B cell (primary cell): ENCODE measurements at regions not wholly inside any gene's neighbourhood (a gene's known extent, or its start where the extent isn't known, plus 50 kb on each side); places are given as distances from the start of the nearest gene placed in this dataset.

Experiments used
- ATAC-seq: fragments of 200-7000 bp; cut with Tn5 transposase; one replicate; pipeline ENCODE4 v1.10.0; 2021; ENCODE audit warnings: low read depth, mild to moderate bottlenecking, moderate number of reproducible peaks, moderate library complexity
- CTCF ChIA-PET: fragments of 350-600 bp; sonication (Branson Sonifier 250); formaldehyde crosslinking; loops from one replicate; lab custom pipeline; 2021; ENCODE audit warnings: antibody characterized with exemption, inconsistent platforms; lab: Charles Lee
- POLR2A ChIA-PET: fragments of 350-600 bp; sonication (Branson Sonifier 250); formaldehyde crosslinking; loops from one replicate; lab custom pipeline; 2021; ENCODE audit warnings: antibody characterized with exemption; lab: Charles Lee
- DNase-seq: peaks from one replicate; pipeline ENCODE4 v3.0.0; 2013
- H2AFZ ChIP-seq: 2 replicates; pipeline ENCODE4 v1.6.1; 2012; ENCODE audit warnings: mild to moderate bottlenecking, low read depth, low read length; ENCODE audit not compliant: insufficient read depth, poor library complexity, severe bottlenecking
- H3K27ac ChIP-seq, 2 donors: 1 replicate in 1 of 2; 2 replicates in 1 of 2; pipeline ENCODE4 v1.5.1; 2012 to 2013; ENCODE audit warnings: low read length in 2 of 2, mild to moderate bottlenecking in 2 of 2, moderate library complexity in 1 of 2
- H3K27me3 ChIP-seq, 4 experiments: fragments of 200-600 bp in 1 of 4; sonication (generic) in 1 of 4; replicated peaks in 1 of 4; 1 replicate in 2 of 4; 2 replicates in 2 of 4; pipeline versions ENCODE4 v1.6.1 to v1.7.0; 2013 to 2016; ENCODE audit warnings: low read length in 3 of 4, mild to moderate bottlenecking in 2 of 4, mixed read lengths in 1 of 4, moderate library complexity in 1 of 4; ENCODE audit not compliant: insufficient read depth in 4 of 4, control insufficient read depth in 3 of 4; ENCODE audit errors: control extremely low read depth in 1 of 4
- H3K36me3 ChIP-seq, 2 experiments: replicated peaks in 1 of 2; 1 replicate in 1 of 2; 2 replicates in 1 of 2; pipeline versions ENCODE4 v1.6.1 to v1.7.1; 2013; ENCODE audit warnings: low read length in 1 of 2; ENCODE audit not compliant: insufficient read depth in 2 of 2, control insufficient read depth in 1 of 2; ENCODE audit errors: control extremely low read depth in 1 of 2, extremely low read depth in 1 of 2
- H3K4me1 ChIP-seq, 2 donors: fragments of 200-600 bp in 1 of 2; sonication (generic) in 1 of 2; 1 replicate in 1 of 2; 2 replicates in 1 of 2; pipeline versions ENCODE4 v1.5.1 to v1.6.1; 2013 to 2017; ENCODE audit warnings: low read length in 2 of 2; ENCODE audit not compliant: control insufficient read depth in 2 of 2, insufficient read depth in 2 of 2
- H3K4me2 ChIP-seq: replicated peaks from 2 replicates; pipeline ENCODE3; 2012; ENCODE audit warnings: mild to moderate bottlenecking, low read depth, low read length; ENCODE audit not compliant: poor library complexity, severe bottlenecking
- H3K4me3 ChIP-seq, 5 experiments: fragments of 200-600 bp in 1 of 5; sonication (generic) in 1 of 5; 1 replicate in 3 of 5; 2 replicates in 2 of 5; pipeline versions ENCODE4 v1.5.1 to v1.7.0; 2011 to 2016; ENCODE audit warnings: low read length in 4 of 5, mild to moderate bottlenecking in 4 of 5, low read depth in 2 of 5, control low read depth in 1 of 5, moderate library complexity in 1 of 5; ENCODE audit not compliant: insufficient read depth in 1 of 5; ENCODE audit errors: control extremely low read depth in 1 of 5, extremely low read depth in 1 of 5
- H3K79me2 ChIP-seq: fragments of 200-600 bp; sonication (generic); one replicate; pipeline ENCODE4 v1.6.0; 2016; ENCODE audit warnings: low read length; ENCODE audit not compliant: control insufficient read depth, insufficient read depth
- H3K9ac ChIP-seq: fragments of 200-600 bp; sonication (generic); 2 replicates; pipeline ENCODE4 v1.6.1; 2017; ENCODE audit warnings: mild to moderate bottlenecking, low read length, moderate library complexity
- H3K9me3 ChIP-seq, 3 donors: one replicate each; pipeline versions ENCODE4 v1.6.1 to v1.7.1; 2013; ENCODE audit warnings: low read length in 2 of 3; ENCODE audit not compliant: control insufficient read depth in 2 of 3, insufficient read depth in 1 of 3; ENCODE audit errors: control extremely low read depth in 1 of 3
- H4K20me1 ChIP-seq: 2 replicates; pipeline ENCODE4 v1.6.0; 2012; ENCODE audit warnings: mild to moderate bottlenecking, low read length; ENCODE audit not compliant: insufficient read depth, control insufficient read depth, poor library complexity, severe bottlenecking
- H3K27ac Mint-ChIP-seq: one replicate; pipeline ENCODE4 v1.8.0; 2021; ENCODE audit warnings: mixed read lengths
- H3K27me3 Mint-ChIP-seq: one replicate; pipeline ENCODE4 v1.8.0; 2021; ENCODE audit warnings: mixed read lengths
- H3K4me1 Mint-ChIP-seq: one replicate; pipeline ENCODE4 v1.8.0; 2021; ENCODE audit warnings: mixed read lengths
- H3K4me3 Mint-ChIP-seq: one replicate; pipeline ENCODE4 v1.8.0; 2021; ENCODE audit warnings: mixed read lengths
- H3K9me3 Mint-ChIP-seq: one replicate; pipeline ENCODE4 v1.8.0; 2022; ENCODE audit warnings: mixed read lengths; ENCODE audit not compliant: insufficient read depth
- EZH2 ChIP-seq: IDR thresholded peaks from 2 replicates; pipeline ENCODE4 v1.6.1; 2012; ENCODE audit warnings: borderline replicate concordance, low read depth, mild to moderate bottlenecking, moderate library complexity, low read length; ENCODE audit not compliant: insufficient read depth, poor library complexity, severe bottlenecking
- WGBS: methylation state at CpG from one replicate; pipeline ENCODE4 v1.1.5; 2013; ENCODE audit warnings: missing lambda C conversion rate; ENCODE audit not compliant: insufficient coverage; 5-methylcytosine and 5-hydroxymethylcytosine counted together
- intact Hi-C: fragments of 100-400 bp; cut with micrococcal nuclease; formaldehyde crosslinking; loops from one replicate; pipeline ENCODE4 v1.10.0; 2022
- TF ChIP-seq, protein P1 (sequence below): fragments of 200-600 bp; IDR thresholded peaks from one replicate; pipeline ENCODE4 v1.8.0; 2022; ENCODE audit warnings: antibody characterized with exemption, mild to moderate bottlenecking

DNA sequence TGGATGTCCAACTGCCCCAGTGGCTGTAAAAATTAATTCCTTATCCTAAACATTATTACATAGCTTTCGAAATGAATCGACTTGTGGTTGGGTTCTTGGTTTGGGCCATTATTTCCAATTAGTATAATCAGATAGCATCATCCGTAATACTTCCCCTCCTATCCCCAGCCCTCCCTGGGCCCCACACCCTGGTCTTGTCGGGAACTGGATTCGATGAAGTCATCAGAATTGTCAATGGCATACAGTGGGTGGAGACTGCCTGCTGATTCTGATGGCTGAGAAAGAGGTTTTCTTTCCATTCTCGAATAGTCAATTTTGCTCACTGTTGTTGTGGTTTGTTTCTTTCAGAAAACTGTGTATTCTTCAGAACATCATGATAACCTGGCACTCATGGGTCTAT lies 395.1 kb downstream of the SEC14L1 start:
- no peaks in the 10 kb centered on the region for H3K79me2 ChIP-seq
- no peak overlapping the region for H3K4me3 ChIP-seq
- Mint-ChIP-seq H3K27me3 (peaks cover 30% of the 10 kb centered on the region), H3K27ac (no peak overlapping the region), H3K4me3 (no peak overlapping the region), H3K4me1 (no peaks in the 10 kb centered on the region), H3K9me3 (peaks cover 6% of the 10 kb centered on the region)
- H3K27ac ChIP-seq, result no peak overlapping the region
- no peak for TF ChIP-seq EZH2
- TF ChIP-seq, protein P1, sequence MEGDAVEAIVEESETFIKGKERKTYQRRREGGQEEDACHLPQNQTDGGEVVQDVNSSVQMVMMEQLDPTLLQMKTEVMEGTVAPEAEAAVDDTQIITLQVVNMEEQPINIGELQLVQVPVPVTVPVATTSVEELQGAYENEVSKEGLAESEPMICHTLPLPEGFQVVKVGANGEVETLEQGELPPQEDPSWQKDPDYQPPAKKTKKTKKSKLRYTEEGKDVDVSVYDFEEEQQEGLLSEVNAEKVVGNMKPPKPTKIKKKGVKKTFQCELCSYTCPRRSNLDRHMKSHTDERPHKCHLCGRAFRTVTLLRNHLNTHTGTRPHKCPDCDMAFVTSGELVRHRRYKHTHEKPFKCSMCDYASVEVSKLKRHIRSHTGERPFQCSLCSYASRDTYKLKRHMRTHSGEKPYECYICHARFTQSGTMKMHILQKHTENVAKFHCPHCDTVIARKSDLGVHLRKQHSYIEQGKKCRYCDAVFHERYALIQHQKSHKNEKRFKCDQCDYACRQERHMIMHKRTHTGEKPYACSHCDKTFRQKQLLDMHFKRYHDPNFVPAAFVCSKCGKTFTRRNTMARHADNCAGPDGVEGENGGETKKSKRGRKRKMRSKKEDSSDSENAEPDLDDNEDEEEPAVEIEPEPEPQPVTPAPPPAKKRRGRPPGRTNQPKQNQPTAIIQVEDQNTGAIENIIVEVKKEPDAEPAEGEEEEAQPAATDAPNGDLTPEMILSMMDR, result no peak
- WGBS, result 80% methylated on average over 1 of the region's 6 CpGs
- H3K9ac ChIP-seq, result no peak overlapping the region
- no peak overlapping the region for H3K4me2 ChIP-seq
- DNase-seq (no peak), ATAC-seq (no peak)
- no peak overlapping the region for H2AFZ ChIP-seq
- H3K4me1 ChIP-seq, result no peaks in the 10 kb centered on the region
- ChIA-PET POLR2A (no interaction called here), CTCF (interaction anchor here (1.0 kb wide), 1 partner anchor 482 kb away, joined by 3 read pairs; no protein-coding TSS in a partner anchor)
- no peaks in the 10 kb centered on the region for H3K36me3 ChIP-seq
- intact Hi-C loops, result no loop called here
- no peaks in the 10 kb centered on the region for H4K20me1 ChIP-seq
- peaks cover 0 to 13% (median 4%) of the 10 kb centered on the region in 3 donors for H3K9me3 ChIP-seq
- H3K27me3 ChIP-seq, result peaks cover 0 to 12% (median 0%) of the 10 kb centered on the region in 4 experiments

DNA sequence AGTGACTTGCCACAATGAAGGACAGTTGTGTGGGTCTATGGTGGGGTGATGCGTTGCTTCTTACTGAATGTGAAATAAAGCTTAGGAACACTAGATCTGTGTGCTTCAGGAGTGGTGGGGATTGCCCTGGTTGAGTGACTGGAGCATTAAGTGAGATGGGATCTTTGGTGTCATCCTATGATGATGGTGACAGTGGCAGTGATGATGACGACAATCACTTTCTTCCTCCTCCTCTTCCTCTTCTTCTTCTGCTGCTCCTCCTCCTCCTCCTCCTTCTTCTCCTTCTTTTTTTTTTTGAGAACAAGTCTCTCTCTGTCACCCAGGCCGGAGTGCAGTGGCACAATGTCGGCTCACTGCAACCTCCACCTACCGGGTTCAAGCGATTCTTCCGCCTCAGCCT lies 396.8 kb downstream of the SEC14L1 start:
- H3K27me3 Mint-ChIP-seq, result peaks cover 32% of the 10 kb centered on the region
- Histone ChIP-seq H3K36me3 (no peaks in the 10 kb centered on the region), H3K79me2 (no peaks in the 10 kb centered on the region), H4K20me1 (no peaks in the 10 kb centered on the region), H2AFZ (no peak overlapping the region), H3K9ac (no peak overlapping the region), H3K27me3 (peaks cover 0 to 10% (median 1%) of the 10 kb centered on the region in 4 experiments), H3K4me1 (no peaks in the 10 kb centered on the region), H3K4me2 (no peak overlapping the region), H3K27ac (no peak overlapping the region), H3K9me3 (peaks cover 0 to 13% (median 4%) of the 10 kb centered on the region in 3 donors), H3K4me3 (no peak overlapping the region)
- ChIA-PET CTCF (interaction anchor here (0.9 kb wide), 1 partner anchor 476 kb away, joined by 4 read pairs; no protein-coding TSS in a partner anchor), POLR2A (no interaction called here)
- TF ChIP-seq EZH2, result no peak
- TF ChIP-seq, protein P1, result no peak
- 86% methylated on average over 1 of the region's 7 CpGs for WGBS
- intact Hi-C loops, result no loop called here
- DNase-seq (no peak), ATAC-seq (no peak)
- H3K4me3 Mint-ChIP-seq, result no peak overlapping the region
- peaks cover 6% of the 10 kb centered on the region for H3K9me3 Mint-ChIP-seq
- no peaks in the 10 kb centered on the region for H3K4me1 Mint-ChIP-seq
- H3K27ac Mint-ChIP-seq, result no peak overlapping the region
